Prostate gland (tissue), 2 donors: ENCODE measurements at regions not wholly inside any gene's neighbourhood (a gene's known extent, or its start where the extent isn't known, plus 50 kb on each side); places are given as distances from the start of the nearest gene placed in this dataset.

Source experiments
- DNase-seq: peaks from one replicate; pipeline ENCODE4 v3.0.0-alpha.2; 2019; ENCODE audit warnings: low spot score
- H3K27ac ChIP-seq, 2 donors: fragments of 200-600 bp; sonication (generic); 2 replicates each; pipeline ENCODE4 v1.5.1; 2017 to 2019
- H3K27me3 ChIP-seq: fragments of 200-600 bp; sonication (generic); replicated peaks from 2 replicates; pipeline ENCODE4 v1.5.1; 2019; ENCODE audit not compliant: insufficient read depth
- H3K36me3 ChIP-seq, 2 donors: fragments of 200-600 bp; sonication (generic); 1 replicate in 1 of 2; 2 replicates in 1 of 2; pipeline versions ENCODE4 v1.5.1 to v1.8.1; 2017 to 2019
- H3K4me1 ChIP-seq: fragments of 200-600 bp; sonication (generic); replicated peaks from 2 replicates; pipeline ENCODE4 v1.5.1; 2019
- H3K4me3 ChIP-seq, 2 donors: fragments of 200-600 bp; sonication (generic); 2 replicates each; pipeline ENCODE4 v1.5.1; 2017 to 2019
- H3K9me3 ChIP-seq: fragments of 200-600 bp; sonication (generic); 2 replicates; pipeline ENCODE4 v1.5.1; 2017
- CTCF ChIP-seq, 4 experiments: fragments of 200-600 bp in 2 of 4; fragments of 450-650 bp in 2 of 4; sonication (generic) in 2 of 4; IDR thresholded peaks; 1 replicate in 3 of 4; 2 replicates in 1 of 4; pipeline ENCODE4 v1.5.1; 2016 to 2019; ENCODE audit warnings: antibody characterized with exemption in 4 of 4, mild to moderate bottlenecking in 2 of 4, moderate library complexity in 2 of 4
- POLR2A ChIP-seq: fragments of 450-650 bp; IDR thresholded peaks from one replicate; pipeline ENCODE4 v1.6.1; 2016; ENCODE audit warnings: antibody characterized with exemption, mild to moderate bottlenecking
- POLR2AphosphoS5 ChIP-seq: sonication (generic); formaldehyde crosslinking; IDR thresholded peaks from one replicate; pipeline ENCODE4 v1.6.1; 2017; ENCODE audit warnings: antibody characterized with exemption
- WGBS: methylation state at CpG from one replicate; pipeline ENCODE4 v1.1.5; 2018; 5-methylcytosine and 5-hydroxymethylcytosine counted together
- intact Hi-C: fragments of 100-400 bp; cut with DNase I; formaldehyde crosslinking; loops from one replicate; pipeline ENCODE4 v1.14.2; 2022

GRCh38 chr4:128527946-128528576, 240.4 kb upstream of the PGRMC2 start:
- Histone ChIP-seq H3K27me3 (no peaks in the 10 kb centered on the region), H3K4me3 (no peak overlapping the region), H3K4me1 (peaks cover 11% of the 10 kb centered on the region), H3K36me3 (no peaks in the 10 kb centered on the region), H3K27ac (peak overlapping the region; percentile 23 to 39), H3K9me3 (no peaks in the 10 kb centered on the region)
- DNase-seq: no peak
- intact Hi-C loops: no loop called here
- 56% methylated on average over 4 of the region's 4 CpGs for WGBS
- no peak for TF ChIP-seq POLR2AphosphoS5
- no peak for TF ChIP-seq POLR2A
- no peak for TF ChIP-seq CTCF (IDR thresholded peaks at IDR 0.05)

- 94% methylated on average over 3 of the region's 3 CpGs for WGBS
These were observed 239.7 kb upstream of the PGRMC2 start for GRCh38 chr4:128527351-128527750.

DNA sequence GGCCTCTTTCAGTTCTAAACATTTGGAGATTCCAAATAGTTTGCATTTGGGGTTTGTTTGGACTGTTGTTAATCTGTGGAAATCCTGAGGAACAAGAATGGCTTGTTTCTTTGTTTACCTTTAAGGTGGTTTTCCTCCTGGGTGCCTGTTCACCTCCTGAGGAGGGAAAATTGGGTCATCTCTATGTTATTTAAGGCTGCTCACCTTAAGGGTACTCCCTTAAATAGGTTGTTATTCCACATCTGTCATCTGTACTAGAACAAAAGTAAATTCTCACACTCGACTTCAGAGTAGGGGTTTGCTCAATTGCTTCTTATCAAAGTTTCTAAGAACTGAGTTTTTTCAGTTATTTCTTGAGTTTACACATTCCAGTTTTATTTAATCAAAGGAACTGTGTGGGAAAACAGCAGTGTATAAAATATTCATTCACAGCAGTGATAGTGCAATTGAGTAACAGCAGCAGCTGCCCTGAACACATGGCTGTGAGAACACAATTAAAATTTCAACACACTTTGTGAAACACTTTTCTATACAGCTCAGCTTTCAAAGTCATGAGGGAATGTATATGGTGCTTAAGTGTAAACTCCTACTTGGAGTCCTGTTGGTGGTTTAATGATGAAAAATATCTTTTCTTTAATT, 238.5 kb upstream of the PGRMC2 start:
- no peaks in the 10 kb centered on the region for H3K27me3 ChIP-seq
- 24% methylated on average over 1 of the region's 1 CpG for WGBS

More at GRCh38 chr4:128527351-128527750, 239.7 kb upstream of the PGRMC2 start:
- intact Hi-C loops: no loop called here
- Histone ChIP-seq H3K9me3 (no peaks in the 10 kb centered on the region), H3K4me3 (no peak overlapping the region), H3K27me3 (no peaks in the 10 kb centered on the region), H3K4me1 (peaks cover 11% of the 10 kb centered on the region), H3K27ac (no peak overlapping the region), H3K36me3 (no peaks in the 10 kb centered on the region)
- TF ChIP-seq POLR2AphosphoS5: no peak
- no peak for TF ChIP-seq POLR2A
- TF ChIP-seq CTCF (IDR thresholded peaks at IDR 0.05): no peak
- no peak for DNase-seq

GRCh38 chr4:128525387-128525786, 237.8 kb upstream of the PGRMC2 start:
- Histone ChIP-seq H3K4me3 (no peak overlapping the region), H3K27ac (peak overlapping the region; percentile 60 to 69), H3K9me3 (no peaks in the 10 kb centered on the region), H3K4me1 (peaks cover 11% of the 10 kb centered on the region), H3K27me3 (no peaks in the 10 kb centered on the region), H3K36me3 (no peaks in the 10 kb centered on the region)
- intact Hi-C loops: no loop called here
- 57% methylated on average over 5 of the region's 5 CpGs for WGBS
- TF ChIP-seq CTCF (IDR thresholded peaks at IDR 0.05): no peak
- TF ChIP-seq POLR2A: no peak
- no peak for TF ChIP-seq POLR2AphosphoS5
- no peak for DNase-seq

More for the DNA sequence above, 238.5 kb upstream of the PGRMC2 start:
- Histone ChIP-seq H3K4me1 (peaks cover 11% of the 10 kb centered on the region), H3K4me3 (no peak overlapping the region), H3K9me3 (no peaks in the 10 kb centered on the region), H3K27ac (peak overlapping the region; percentile 60 to 69), H3K36me3 (no peaks in the 10 kb centered on the region)
- intact Hi-C loops: no loop called here
- TF ChIP-seq POLR2A: no peak
- peak; percentile 81 for TF ChIP-seq POLR2AphosphoS5
- peak; percentile 29 for DNase-seq

DNA sequence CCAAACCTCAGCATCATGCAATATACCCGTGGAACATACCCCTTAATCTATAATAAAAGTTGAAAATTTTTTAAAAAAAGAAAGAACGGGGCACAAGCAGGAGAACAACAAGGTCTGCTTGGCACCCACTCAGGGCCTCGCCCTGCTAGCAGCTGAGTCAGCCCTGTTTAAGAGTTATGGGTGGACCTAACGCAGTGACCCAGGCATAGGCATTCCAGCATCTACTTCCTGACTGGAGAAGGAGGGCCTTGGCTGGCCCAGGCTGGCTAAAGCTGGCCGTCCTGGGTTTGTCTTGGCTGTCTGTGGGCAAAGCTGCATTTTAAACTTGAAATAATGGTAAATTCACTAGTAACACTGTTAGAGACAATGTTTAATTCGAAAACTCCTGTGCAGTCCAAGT, 236.7 kb upstream of the PGRMC2 start:
- WGBS: 46% methylated on average over 6 of the region's 6 CpGs
- Histone ChIP-seq H3K36me3 (no peaks in the 10 kb centered on the region), H3K4me1 (peaks cover 11% of the 10 kb centered on the region), H3K4me3 (no peak overlapping the region), H3K27me3 (no peaks in the 10 kb centered on the region), H3K27ac (peak overlapping the region; percentile 60 to 69), H3K9me3 (no peaks in the 10 kb centered on the region)
- TF ChIP-seq CTCF (IDR thresholded peaks at IDR 0.05) (no peak), POLR2A (peak; percentile 16), POLR2AphosphoS5 (peak; percentile 43)
- intact Hi-C loops: no loop called here
- peak; percentile 47 for DNase-seq
